ACC112 (cell line): ENCODE measurements at regions not wholly inside any gene's neighbourhood (a gene's known extent, or its start where the extent isn't known, plus 50 kb on each side); places are given as distances from the start of the nearest gene placed in this dataset.

Source experiments
- H2AFZ ChIP-seq: fragments of 200-600 bp; sonication (generic); one replicate; pipeline ENCODE4 v1.6.0; 2017; ENCODE audit warnings: antibody characterized with exemption, low read length; ENCODE audit not compliant: unreplicated experiment
- H3K27ac ChIP-seq: fragments of 200-600 bp; sonication (generic); 2 replicates; pipeline ENCODE4 v1.5.1; 2014; ENCODE audit warnings: low read depth, mild to moderate bottlenecking, antibody characterized with exemption, low read length, moderate library complexity
- H3K27me3 ChIP-seq: fragments of 200-600 bp; sonication (generic); 2 replicates; pipeline ENCODE4 v1.6.1; 2014; ENCODE audit warnings: mild to moderate bottlenecking, antibody characterized with exemption, low read length, moderate library complexity, mixed read lengths; ENCODE audit not compliant: insufficient read depth
- H3K36me3 ChIP-seq: fragments of 200-600 bp; sonication (generic); 2 replicates; pipeline ENCODE4 v1.6.1; 2016; ENCODE audit warnings: mild to moderate bottlenecking, antibody characterized with exemption, low read length, moderate library complexity, mixed read lengths; ENCODE audit not compliant: insufficient read depth
- H3K4me1 ChIP-seq: fragments of 200-600 bp; sonication (generic); one replicate; pipeline ENCODE4 v1.6.1; 2016; ENCODE audit warnings: low read length, mixed read lengths; ENCODE audit not compliant: insufficient read depth, unreplicated experiment, control insufficient read depth
- H3K4me3 ChIP-seq: fragments of 200-600 bp; sonication (generic); 2 replicates; pipeline ENCODE4 v1.5.1; 2014; ENCODE audit warnings: mild to moderate bottlenecking, low read depth, low read length
- H3K79me2 ChIP-seq: fragments of 200-600 bp; sonication (generic); one replicate; pipeline ENCODE4 v1.6.0; 2016; ENCODE audit warnings: low read length; ENCODE audit not compliant: control insufficient read depth, unreplicated experiment, insufficient read depth

GRCh38 chr7:113392841-113393540 is 274.6 kb upstream of the SMIM30 start:
- H3K4me1 ChIP-seq, result no peaks in the 10 kb centered on the region
- no peaks in the 10 kb centered on the region for H3K79me2 ChIP-seq
- no peak overlapping the region for H2AFZ ChIP-seq
- no peaks in the 10 kb centered on the region for H3K36me3 ChIP-seq
- H3K27me3 ChIP-seq, result no peaks in the 10 kb centered on the region
- H3K27ac ChIP-seq, result no peak overlapping the region
- H3K4me3 ChIP-seq, result no peak overlapping the region

GRCh38 chr7:113392421-113392820 is 274.1 kb upstream of the SMIM30 start:
- no peaks in the 10 kb centered on the region for H3K27me3 ChIP-seq
- H3K36me3 ChIP-seq, result no peaks in the 10 kb centered on the region
- no peak overlapping the region for H3K4me3 ChIP-seq
- H3K27ac ChIP-seq, result no peak overlapping the region
- H3K4me1 ChIP-seq, result no peaks in the 10 kb centered on the region
- no peak overlapping the region for H2AFZ ChIP-seq
- H3K79me2 ChIP-seq, result no peaks in the 10 kb centered on the region

- Histone ChIP-seq H3K4me1 (no peaks in the 10 kb centered on the region), H3K27me3 (no peaks in the 10 kb centered on the region), H3K27ac (no peak overlapping the region), H3K4me3 (no peak overlapping the region), H3K36me3 (no peaks in the 10 kb centered on the region), H3K79me2 (no peaks in the 10 kb centered on the region), H2AFZ (no peak overlapping the region)
Measured at GRCh38 chr7:113389112-113389646, 270.8 kb upstream of the SMIM30 start.

GRCh38 chr7:113383638-113384037 is 265.3 kb upstream of the SMIM30 start:
- Histone ChIP-seq H3K27me3 (no peaks in the 10 kb centered on the region), H3K4me1 (no peaks in the 10 kb centered on the region), H3K36me3 (no peaks in the 10 kb centered on the region), H3K4me3 (no peak overlapping the region), H2AFZ (no peak overlapping the region), H3K79me2 (no peaks in the 10 kb centered on the region), H3K27ac (no peak overlapping the region)

- Histone ChIP-seq H3K4me1 (no peaks in the 10 kb centered on the region), H2AFZ (no peak overlapping the region), H3K4me3 (no peak overlapping the region), H3K27me3 (0 out of 2 replicates have a peak, but pooled peaks cover 4% of the 10 kb centered on the region), H3K27ac (no peak overlapping the region), H3K36me3 (no peaks in the 10 kb centered on the region), H3K79me2 (no peaks in the 10 kb centered on the region)
Measured at GRCh38 chr7:113379746-113380145, 261.4 kb upstream of the SMIM30 start.

GRCh38 chr7:113374955-113375354 is 256.6 kb upstream of the SMIM30 start:
- Histone ChIP-seq H2AFZ (no peak overlapping the region), H3K4me3 (no peak overlapping the region), H3K4me1 (no peaks in the 10 kb centered on the region), H3K79me2 (no peaks in the 10 kb centered on the region), H3K27me3 (0 out of 2 replicates have a peak, but pooled peaks cover 4% of the 10 kb centered on the region), H3K36me3 (no peaks in the 10 kb centered on the region), H3K27ac (no peak overlapping the region)

- Histone ChIP-seq H2AFZ (no peak overlapping the region), H3K79me2 (no peaks in the 10 kb centered on the region), H3K27ac (no peak overlapping the region), H3K27me3 (0 out of 2 replicates have a peak, but pooled peaks cover 4% of the 10 kb centered on the region), H3K36me3 (no peaks in the 10 kb centered on the region), H3K4me1 (no peaks in the 10 kb centered on the region), H3K4me3 (no peak overlapping the region)
Measured at GRCh38 chr7:113373863-113374262, 255.5 kb upstream of the SMIM30 start.

GRCh38 chr7:113371416-113372043 is 253.2 kb upstream of the SMIM30 start:
- 0 out of 2 replicates have a peak, but pooled peaks cover 4% of the 10 kb centered on the region for H3K27me3 ChIP-seq
- H3K79me2 ChIP-seq, result no peaks in the 10 kb centered on the region
- H3K27ac ChIP-seq, result no peak overlapping the region

GRCh38 chr7:113370910-113371309 is 252.6 kb upstream of the SMIM30 start:
- Histone ChIP-seq H3K27me3 (0 out of 2 replicates have a peak, but pooled peaks cover 2% of the 10 kb centered on the region), H3K36me3 (no peaks in the 10 kb centered on the region), H2AFZ (peak overlapping the region; percentile 41), H3K4me1 (no peaks in the 10 kb centered on the region), H3K4me3 (no peak overlapping the region), H3K79me2 (no peaks in the 10 kb centered on the region), H3K27ac (no peak overlapping the region)

More at GRCh38 chr7:113371416-113372043, 253.2 kb upstream of the SMIM30 start:
- Histone ChIP-seq H3K36me3 (no peaks in the 10 kb centered on the region), H2AFZ (no peak overlapping the region), H3K4me1 (no peaks in the 10 kb centered on the region), H3K4me3 (no peak overlapping the region)

- Histone ChIP-seq H3K27me3 (no peaks in the 10 kb centered on the region), H3K36me3 (no peaks in the 10 kb centered on the region), H2AFZ (no peak overlapping the region), H3K27ac (no peak overlapping the region), H3K4me3 (no peak overlapping the region), H3K79me2 (no peaks in the 10 kb centered on the region), H3K4me1 (no peaks in the 10 kb centered on the region)
Measured at GRCh38 chr7:113368256-113368655, 249.9 kb upstream of the SMIM30 start.
